B cell (primary cell): ENCODE measurements at regions not wholly inside any gene's neighbourhood (a gene's known extent, or its start where the extent isn't known, plus 50 kb on each side); places are given as distances from the start of the nearest gene placed in this dataset.

Experiments used
- ATAC-seq: fragments of 200-7000 bp; cut with Tn5 transposase; one replicate; pipeline ENCODE4 v1.10.0; 2021; ENCODE audit warnings: low read depth, mild to moderate bottlenecking, moderate number of reproducible peaks, moderate library complexity
- CTCF ChIA-PET: fragments of 350-600 bp; sonication (Branson Sonifier 250); formaldehyde crosslinking; loops from one replicate; lab custom pipeline; 2021; ENCODE audit warnings: antibody characterized with exemption, inconsistent platforms; lab: Charles Lee
- POLR2A ChIA-PET: fragments of 350-600 bp; sonication (Branson Sonifier 250); formaldehyde crosslinking; loops from one replicate; lab custom pipeline; 2021; ENCODE audit warnings: antibody characterized with exemption; lab: Charles Lee
- DNase-seq: peaks from one replicate; pipeline ENCODE4 v3.0.0; 2013
- H2AFZ ChIP-seq: 2 replicates; pipeline ENCODE4 v1.6.1; 2012; ENCODE audit warnings: mild to moderate bottlenecking, low read depth, low read length; ENCODE audit not compliant: insufficient read depth, poor library complexity, severe bottlenecking
- H3K27ac ChIP-seq, 2 donors: 1 replicate in 1 of 2; 2 replicates in 1 of 2; pipeline ENCODE4 v1.5.1; 2012 to 2013; ENCODE audit warnings: low read length in 2 of 2, mild to moderate bottlenecking in 2 of 2, moderate library complexity in 1 of 2
- H3K27me3 ChIP-seq, 4 experiments: fragments of 200-600 bp in 1 of 4; sonication (generic) in 1 of 4; replicated peaks in 1 of 4; 1 replicate in 2 of 4; 2 replicates in 2 of 4; pipeline versions ENCODE4 v1.6.1 to v1.7.0; 2013 to 2016; ENCODE audit warnings: low read length in 3 of 4, mild to moderate bottlenecking in 2 of 4, mixed read lengths in 1 of 4, moderate library complexity in 1 of 4; ENCODE audit not compliant: insufficient read depth in 4 of 4, control insufficient read depth in 3 of 4; ENCODE audit errors: control extremely low read depth in 1 of 4
- H3K36me3 ChIP-seq, 2 experiments: replicated peaks in 1 of 2; 1 replicate in 1 of 2; 2 replicates in 1 of 2; pipeline versions ENCODE4 v1.6.1 to v1.7.1; 2013; ENCODE audit warnings: low read length in 1 of 2; ENCODE audit not compliant: insufficient read depth in 2 of 2, control insufficient read depth in 1 of 2; ENCODE audit errors: control extremely low read depth in 1 of 2, extremely low read depth in 1 of 2
- H3K4me1 ChIP-seq, 2 donors: fragments of 200-600 bp in 1 of 2; sonication (generic) in 1 of 2; 1 replicate in 1 of 2; 2 replicates in 1 of 2; pipeline versions ENCODE4 v1.5.1 to v1.6.1; 2013 to 2017; ENCODE audit warnings: low read length in 2 of 2; ENCODE audit not compliant: control insufficient read depth in 2 of 2, insufficient read depth in 2 of 2
- H3K4me2 ChIP-seq: replicated peaks from 2 replicates; pipeline ENCODE3; 2012; ENCODE audit warnings: mild to moderate bottlenecking, low read depth, low read length; ENCODE audit not compliant: poor library complexity, severe bottlenecking
- H3K4me3 ChIP-seq, 5 experiments: fragments of 200-600 bp in 1 of 5; sonication (generic) in 1 of 5; 1 replicate in 3 of 5; 2 replicates in 2 of 5; pipeline versions ENCODE4 v1.5.1 to v1.7.0; 2011 to 2016; ENCODE audit warnings: low read length in 4 of 5, mild to moderate bottlenecking in 4 of 5, low read depth in 2 of 5, control low read depth in 1 of 5, moderate library complexity in 1 of 5; ENCODE audit not compliant: insufficient read depth in 1 of 5; ENCODE audit errors: control extremely low read depth in 1 of 5, extremely low read depth in 1 of 5
- H3K79me2 ChIP-seq: fragments of 200-600 bp; sonication (generic); one replicate; pipeline ENCODE4 v1.6.0; 2016; ENCODE audit warnings: low read length; ENCODE audit not compliant: control insufficient read depth, insufficient read depth
- H3K9ac ChIP-seq: fragments of 200-600 bp; sonication (generic); 2 replicates; pipeline ENCODE4 v1.6.1; 2017; ENCODE audit warnings: mild to moderate bottlenecking, low read length, moderate library complexity
- H3K9me3 ChIP-seq, 3 donors: one replicate each; pipeline versions ENCODE4 v1.6.1 to v1.7.1; 2013; ENCODE audit warnings: low read length in 2 of 3; ENCODE audit not compliant: control insufficient read depth in 2 of 3, insufficient read depth in 1 of 3; ENCODE audit errors: control extremely low read depth in 1 of 3
- H4K20me1 ChIP-seq: 2 replicates; pipeline ENCODE4 v1.6.0; 2012; ENCODE audit warnings: mild to moderate bottlenecking, low read length; ENCODE audit not compliant: insufficient read depth, control insufficient read depth, poor library complexity, severe bottlenecking
- H3K27ac Mint-ChIP-seq: one replicate; pipeline ENCODE4 v1.8.0; 2021; ENCODE audit warnings: mixed read lengths
- H3K27me3 Mint-ChIP-seq: one replicate; pipeline ENCODE4 v1.8.0; 2021; ENCODE audit warnings: mixed read lengths
- H3K4me1 Mint-ChIP-seq: one replicate; pipeline ENCODE4 v1.8.0; 2021; ENCODE audit warnings: mixed read lengths
- H3K4me3 Mint-ChIP-seq: one replicate; pipeline ENCODE4 v1.8.0; 2021; ENCODE audit warnings: mixed read lengths
- H3K9me3 Mint-ChIP-seq: one replicate; pipeline ENCODE4 v1.8.0; 2022; ENCODE audit warnings: mixed read lengths; ENCODE audit not compliant: insufficient read depth
- CTCF ChIP-seq: fragments of 200-600 bp; IDR thresholded peaks from one replicate; pipeline ENCODE4 v1.8.0; 2022; ENCODE audit warnings: antibody characterized with exemption, mild to moderate bottlenecking
- EZH2 ChIP-seq: IDR thresholded peaks from 2 replicates; pipeline ENCODE4 v1.6.1; 2012; ENCODE audit warnings: borderline replicate concordance, low read depth, mild to moderate bottlenecking, moderate library complexity, low read length; ENCODE audit not compliant: insufficient read depth, poor library complexity, severe bottlenecking
- WGBS: methylation state at CpG from one replicate; pipeline ENCODE4 v1.1.5; 2013; ENCODE audit warnings: missing lambda C conversion rate; ENCODE audit not compliant: insufficient coverage; 5-methylcytosine and 5-hydroxymethylcytosine counted together
- intact Hi-C: fragments of 100-400 bp; cut with micrococcal nuclease; formaldehyde crosslinking; loops from one replicate; pipeline ENCODE4 v1.10.0; 2022

- Histone ChIP-seq H3K36me3 (peaks cover 0 to 18% of the 10 kb centered on the region in 2 experiments), H3K9me3 (no peaks in the 10 kb centered on the region), H2AFZ (no peak overlapping the region), H3K79me2 (peaks cover 68% of the 10 kb centered on the region), H3K4me2 (no peak overlapping the region), H3K27ac (no peak overlapping the region), H3K9ac (no peak overlapping the region), H3K27me3 (no peaks in the 10 kb centered on the region), H4K20me1 (peaks cover 6% of the 10 kb centered on the region), H3K4me1 (no peaks in the 10 kb centered on the region), H3K4me3 (no peak overlapping the region)
- intact Hi-C loops: loop anchor here (2.0 kb wide), 1 partner anchor 14 kb away; no protein-coding TSS in a partner anchor
- 100% methylated on average over 1 of the region's 2 CpGs for WGBS
- no peaks in the 10 kb centered on the region for H3K27me3 Mint-ChIP-seq
- H3K4me1 Mint-ChIP-seq: peaks cover 10% of the 10 kb centered on the region
- no peak for ATAC-seq
- no peak overlapping the region for H3K4me3 Mint-ChIP-seq
- POLR2A ChIA-PET: no interaction called here
- no peak for TF ChIP-seq CTCF
- TF ChIP-seq EZH2: no peak
- no peak overlapping the region for H3K27ac Mint-ChIP-seq
- CTCF ChIA-PET: interaction anchor here (0.7 to 1.0 kb wide), 2 partner anchors 54 to 60 kb away, joined by 3 read pairs; no protein-coding TSS in a partner anchor
- no peak for DNase-seq
- H3K9me3 Mint-ChIP-seq: peaks cover 4% of the 10 kb centered on the region
These were observed 52.9 kb downstream of the ZBTB38 start for GRCh38 chr3:141421186-141421585.

GRCh38 chr3:141421639-141422319 is 53.5 kb downstream of the ZBTB38 start:
- H3K4me1 ChIP-seq: no peaks in the 10 kb centered on the region
- intact Hi-C loops: loop anchor here (2.0 kb wide), 1 partner anchor 13 kb away; no protein-coding TSS in a partner anchor
- Mint-ChIP-seq H3K27ac (no peak overlapping the region), H3K9me3 (peaks cover 4% of the 10 kb centered on the region), H3K4me1 (peaks cover 10% of the 10 kb centered on the region), H3K27me3 (no peaks in the 10 kb centered on the region), H3K4me3 (no peak overlapping the region)
- H4K20me1 ChIP-seq: peaks cover 6% of the 10 kb centered on the region
- CTCF ChIA-PET: interaction anchor here (0.7 to 5.0 kb wide), 3 partner anchors 32 to 60 kb away, joined by 3 to 20 read pairs (median 3); no protein-coding TSS in a partner anchor
- no peak for ATAC-seq
- no peak overlapping the region for H3K4me2 ChIP-seq
- H3K36me3 ChIP-seq: peaks cover 0 to 12% of the 10 kb centered on the region in 2 experiments
- no peak for DNase-seq
- peaks cover 66% of the 10 kb centered on the region for H3K79me2 ChIP-seq
- no peak overlapping the region for H2AFZ ChIP-seq
- H3K9ac ChIP-seq: no peak overlapping the region
- H3K4me3 ChIP-seq: no peak overlapping the region
- no peak for TF ChIP-seq CTCF
- TF ChIP-seq EZH2: no peak
- no peaks in the 10 kb centered on the region for H3K9me3 ChIP-seq
- POLR2A ChIA-PET: no interaction called here
- H3K27ac ChIP-seq: no peak overlapping the region
- WGBS: 95% methylated on average over 3 of the region's 5 CpGs
- H3K27me3 ChIP-seq: no peaks in the 10 kb centered on the region
